NCI-H187 (cell line): ENCODE measurements at regions not wholly inside any gene's neighbourhood (a gene's known extent, or its start where the extent isn't known, plus 50 kb on each side); places are given as distances from the start of the nearest gene placed in this dataset.
"Not testable (repeated sequence)": the region's sequence is repeated elsewhere in the genome, so short reads cannot be mapped to it uniquely, and the experiment has no call there.

Source experiments
- DNase-seq, 2 experiments: peaks; one replicate each; lab custom pipeline; 2025; lab: John Stamatoyannopoulos, UW

- no peak for DNase-seq
These were observed 194.0 kb upstream of the RBBP8 start for GRCh38 chr18:22739061-22739642.

- no peak for DNase-seq
These were observed 193.3 kb upstream of the RBBP8 start for GRCh38 chr18:22739789-22740188.

GRCh38 chr18:22741318-22741717, 191.8 kb upstream of the RBBP8 start:
- no peak for DNase-seq

- no peak for DNase-seq
These were observed 190.7 kb upstream of the RBBP8 start for GRCh38 chr18:22742409-22742808.

- no peak for DNase-seq
These were observed 187.2 kb upstream of the RBBP8 start for GRCh38 chr18:22745966-22746365.

GRCh38 chr18:22752014-22752413, 181.1 kb upstream of the RBBP8 start:
- no peak for DNase-seq

GRCh38 chr18:22753130-22753831, 179.8 kb upstream of the RBBP8 start:
- no peak for DNase-seq

- not testable (repeated sequence) for DNase-seq
These were observed 169.1 kb upstream of the RBBP8 start for GRCh38 chr18:22764005-22764404.

GRCh38 chr18:22765896-22766295, 167.2 kb upstream of the RBBP8 start:
- DNase-seq = no peak

- DNase-seq = no peak
These were observed 165.5 kb upstream of the RBBP8 start for GRCh38 chr18:22767653-22768052.

GRCh38 chr18:22773944-22774343, 159.2 kb upstream of the RBBP8 start:
- DNase-seq = no peak

- DNase-seq = no peak
These were observed 154.1 kb upstream of the RBBP8 start for GRCh38 chr18:22778996-22779395.

GRCh38 chr18:22783245-22783644, 149.9 kb upstream of the RBBP8 start:
- no peak for DNase-seq

- DNase-seq = no peak
These were observed 149.5 kb upstream of the RBBP8 start for GRCh38 chr18:22783662-22784076.

GRCh38 chr18:22789052-22789451, 144.1 kb upstream of the RBBP8 start:
- no peak for DNase-seq

- no peak for DNase-seq
These were observed 143.5 kb upstream of the RBBP8 start for GRCh38 chr18:22789600-22789999.

GRCh38 chr18:22790545-22791309, 142.4 kb upstream of the RBBP8 start:
- no peak for DNase-seq

GRCh38 chr18:22791310-22791610, 141.9 kb upstream of the RBBP8 start:
- DNase-seq = no peak

GRCh38 chr18:22796113-22796512, 137.0 kb upstream of the RBBP8 start:
- DNase-seq = no peak

GRCh38 chr18:22800551-22800951, 132.6 kb upstream of the RBBP8 start:
- no peak for DNase-seq

GRCh38 chr18:22813648-22814328, 119.3 kb upstream of the RBBP8 start:
- DNase-seq = no peak

- DNase-seq = no peak
These were observed 118.8 kb upstream of the RBBP8 start for GRCh38 chr18:22814329-22814703.
